ENCODE measurements at regions not wholly inside any gene's neighbourhood (a gene's known extent, or its start where the extent isn't known, plus 50 kb on each side); places are given as distances from the start of the nearest gene placed in this dataset.
"Not testable (repeated sequence)": the region's sequence is repeated elsewhere in the genome, so short reads cannot be mapped to it uniquely, and the experiment has no call there.

DNA sequence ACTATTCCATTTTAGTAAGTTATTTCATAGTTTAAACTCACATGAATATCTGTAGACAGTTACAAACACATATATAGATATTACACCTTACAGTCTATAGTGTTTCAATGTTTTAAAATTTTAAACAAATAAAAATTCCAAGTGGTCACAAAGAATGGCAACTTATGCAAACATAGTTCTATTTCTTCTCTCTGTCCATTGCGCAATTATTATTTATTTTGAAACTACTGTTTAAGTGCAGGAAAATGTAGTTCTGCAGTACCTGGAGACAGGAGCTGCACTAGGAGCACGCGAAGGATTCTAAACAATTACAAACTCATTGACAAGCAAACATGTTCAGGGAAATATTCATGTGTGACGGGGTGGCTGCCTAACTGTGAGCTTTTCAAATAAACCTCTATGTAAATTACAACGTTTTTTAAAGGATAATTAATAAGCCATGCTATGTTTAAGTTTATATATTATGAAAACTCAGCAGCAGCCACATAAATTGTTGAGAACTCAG lies 312.0 kb upstream of the DUSP10 start:
- TF ChIP-seq TCF7L2 (IDR thresholded peaks at IDR 0.05; ENCODE audit: borderline replicate concordance, extremely low read depth, insufficient read depth, insufficient read length) = no peak
- TF ChIP-seq CEBPB (IDR thresholded peaks at IDR 0.05; ENCODE audit: low read depth) = peak; percentile 18; the same call in 1 of the 2 replicates
- no peak for TF ChIP-seq MAX (IDR thresholded peaks at IDR 0.05)
- Histone ChIP-seq H3K4me3 (replicated peaks in 1 of 2; ENCODE audit: low read depth in 1 of 2, low read length in 2 of 2) (no peak overlapping the region), H3K27ac (ENCODE audit: low read depth, low read length) (no peak overlapping the region), H3K79me2 (ENCODE audit: insufficient read depth, low read length) (no peaks in the 10 kb centered on the region), H3K4me2 (ENCODE audit: low read length) (no peak overlapping the region), H3K9me2 (ENCODE audit: insufficient read depth) (no peaks in the 10 kb centered on the region), H2AFZ (ENCODE audit: low read depth, low read length, poor library complexity, severe bottlenecking) (no peak overlapping the region), H3K36me3 (ENCODE audit: control insufficient read depth in 1 of 2, insufficient read depth in 2 of 2, low read length in 2 of 2) (no peaks in the 10 kb centered on the region), H3K9ac (ENCODE audit: low read length) (no peak overlapping the region), H4K20me1 (ENCODE audit: insufficient read depth) (no peaks in the 10 kb centered on the region), H3K27me3 (ENCODE audit: insufficient read depth, low read length) (no peaks in the 10 kb centered on the region), H3K4me1 (ENCODE audit: control insufficient read depth in 1 of 2, insufficient read depth in 2 of 2, low read length in 2 of 2) (no peaks in the 10 kb centered on the region), H3K9me3 (ENCODE audit: control insufficient read depth in 1 of 2, insufficient read depth in 1 of 2, low read depth in 1 of 2, low read length in 2 of 2) (no peaks in the 10 kb centered on the region)
- no TSS peak for BruUV-seq (replicated peaks)
- CTCF ChIA-PET = no interaction called here
- POLR2A ChIA-PET = no interaction called here
- RAD21 ChIA-PET (ENCODE audit: low non-redundant PET in 1 of 2, low total read pairs in 2 of 2, uncharacterized antibody in 2 of 2, unreplicated experiment in 2 of 2) = no interaction called here
- ATAC-seq (no peak), DNase-seq (ENCODE audit: low read depth, low spot score) (no peak)
- intact Hi-C loops (cut with micrococcal nuclease) = no loop called here

DNA sequence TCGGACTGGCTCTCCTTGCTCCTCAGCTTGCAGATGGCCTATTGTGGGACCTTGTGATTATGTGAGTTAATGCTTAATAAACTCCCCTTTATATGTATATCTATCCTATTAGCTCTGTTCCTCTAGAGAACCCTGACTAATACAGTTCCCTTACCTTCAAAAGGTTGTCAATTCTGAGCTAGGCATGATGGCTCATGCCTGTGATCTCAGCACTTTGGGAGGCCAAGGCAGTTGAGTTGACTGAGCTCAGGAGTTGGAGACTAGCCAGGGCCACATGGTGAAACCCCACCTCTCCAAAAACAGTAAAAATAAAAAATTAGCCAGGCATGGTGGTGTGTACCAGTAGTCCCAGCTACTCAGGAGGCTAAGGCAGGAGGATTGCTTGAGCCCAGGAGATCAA lies 309.4 kb upstream of the DUSP10 start:
- DNase-seq (ENCODE audit: low read depth, low spot score); intact Hi-C loops (cut with micrococcal nuclease); POLR2A ChIA-PET: not testable (repeated sequence)

DNA sequence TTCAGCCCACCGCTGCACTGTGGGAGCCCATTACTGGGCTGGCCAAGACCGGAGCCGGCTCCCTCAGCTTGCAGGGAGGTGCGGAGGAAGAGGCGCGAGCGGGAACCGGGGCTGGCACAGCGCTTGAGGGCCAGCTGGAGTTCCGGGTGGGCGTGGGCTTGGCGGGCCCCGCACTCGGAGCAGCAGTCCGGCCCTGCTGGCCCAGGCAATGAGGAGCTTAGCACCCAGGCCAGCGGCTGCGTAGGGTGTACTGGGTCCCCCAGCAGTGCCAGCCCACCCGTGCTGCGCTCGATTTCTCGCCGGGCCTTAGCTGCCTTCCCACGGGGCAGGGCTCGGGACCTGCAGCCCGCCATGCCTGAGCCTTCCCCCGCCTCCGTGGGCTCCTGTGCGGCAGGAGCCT lies 307.8 kb upstream of the DUSP10 start:
- POLR2A ChIA-PET; H3K27ac ChIP-seq (ENCODE audit: low read depth, low read length); H3K27me3 ChIP-seq (ENCODE audit: insufficient read depth, low read length); H4K20me1 ChIP-seq (ENCODE audit: insufficient read depth); H3K9ac ChIP-seq (ENCODE audit: low read length); H3K9me2 ChIP-seq (ENCODE audit: insufficient read depth); H3K9me3 ChIP-seq (ENCODE audit: control insufficient read depth in 1 of 2, insufficient read depth in 1 of 2, low read depth in 1 of 2, low read length in 2 of 2); DNase-seq (ENCODE audit: low read depth, low spot score); H3K4me1 ChIP-seq (ENCODE audit: control insufficient read depth in 1 of 2, insufficient read depth in 2 of 2, low read length in 2 of 2); RAD21 ChIA-PET (ENCODE audit: low non-redundant PET in 1 of 2, low total read pairs in 2 of 2, uncharacterized antibody in 2 of 2, unreplicated experiment in 2 of 2); intact Hi-C loops (cut with micrococcal nuclease); CTCF ChIA-PET; ATAC-seq; H2AFZ ChIP-seq (ENCODE audit: low read depth, low read length, poor library complexity, severe bottlenecking); H3K79me2 ChIP-seq (ENCODE audit: insufficient read depth, low read length); H3K36me3 ChIP-seq (ENCODE audit: control insufficient read depth in 1 of 2, insufficient read depth in 2 of 2, low read length in 2 of 2); BruUV-seq (replicated peaks); H3K4me2 ChIP-seq (ENCODE audit: low read length); H3K4me3 ChIP-seq (replicated peaks in 1 of 2; ENCODE audit: low read depth in 1 of 2, low read length in 2 of 2): not testable (repeated sequence)

More for the DNA sequence above, 309.4 kb upstream of the DUSP10 start:
- H3K27me3 ChIP-seq (ENCODE audit: insufficient read depth, low read length); H3K36me3 ChIP-seq (ENCODE audit: control insufficient read depth in 1 of 2, insufficient read depth in 2 of 2, low read length in 2 of 2); H4K20me1 ChIP-seq (ENCODE audit: insufficient read depth); H3K9me2 ChIP-seq (ENCODE audit: insufficient read depth); CTCF ChIA-PET; H3K27ac ChIP-seq (ENCODE audit: low read depth, low read length); H3K4me3 ChIP-seq (replicated peaks in 1 of 2; ENCODE audit: low read depth in 1 of 2, low read length in 2 of 2); H3K9ac ChIP-seq (ENCODE audit: low read length); ATAC-seq; H3K4me1 ChIP-seq (ENCODE audit: control insufficient read depth in 1 of 2, insufficient read depth in 2 of 2, low read length in 2 of 2); H3K79me2 ChIP-seq (ENCODE audit: insufficient read depth, low read length); H3K9me3 ChIP-seq (ENCODE audit: control insufficient read depth in 1 of 2, insufficient read depth in 1 of 2, low read depth in 1 of 2, low read length in 2 of 2); BruUV-seq (replicated peaks); RAD21 ChIA-PET (ENCODE audit: low non-redundant PET in 1 of 2, low total read pairs in 2 of 2, uncharacterized antibody in 2 of 2, unreplicated experiment in 2 of 2); H2AFZ ChIP-seq (ENCODE audit: low read depth, low read length, poor library complexity, severe bottlenecking); H3K4me2 ChIP-seq (ENCODE audit: low read length): not testable (repeated sequence)

Data from HCT116 (cell line).